ENCODE measurements at regions not wholly inside any gene's neighbourhood (a gene's known extent, or its start where the extent isn't known, plus 50 kb on each side); places are given as distances from the start of the nearest gene placed in this dataset.

DNA sequence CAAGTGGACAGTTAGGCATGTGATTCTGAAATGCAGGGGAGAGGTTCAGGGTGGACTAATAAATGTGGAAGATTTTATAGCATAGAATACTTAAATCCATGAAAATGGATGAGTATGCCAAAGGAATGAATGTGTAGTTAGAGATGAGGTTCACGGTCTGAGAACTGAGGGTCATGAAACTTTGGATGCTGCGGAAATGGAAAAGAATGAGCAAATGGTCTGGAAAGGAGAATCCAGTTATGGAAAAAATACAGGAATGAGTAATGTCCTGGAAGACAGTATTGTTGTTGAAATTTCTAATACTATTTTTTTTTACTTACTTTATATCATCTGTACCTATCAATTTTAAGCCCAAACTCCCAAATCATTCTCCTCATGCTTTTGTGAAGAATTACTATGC lies 2369.4 kb downstream of the MAT2B start:
- Histone ChIP-seq H3K27me3 (ENCODE audit: insufficient read depth, low read length) (no peaks in the 10 kb centered on the region), H3K9me3 (ENCODE audit: low read length) (no peaks in the 10 kb centered on the region), H3K4me1 (ENCODE audit: insufficient read depth, low read length) (peaks cover 9% of the 10 kb centered on the region), H3K4me3 (ENCODE audit: low read length) (no peak overlapping the region), H2AFZ (ENCODE audit: low read depth, low read length) (no peak overlapping the region), H3K36me3 (ENCODE audit: insufficient read depth, low read length) (no peaks in the 10 kb centered on the region)

DNA sequence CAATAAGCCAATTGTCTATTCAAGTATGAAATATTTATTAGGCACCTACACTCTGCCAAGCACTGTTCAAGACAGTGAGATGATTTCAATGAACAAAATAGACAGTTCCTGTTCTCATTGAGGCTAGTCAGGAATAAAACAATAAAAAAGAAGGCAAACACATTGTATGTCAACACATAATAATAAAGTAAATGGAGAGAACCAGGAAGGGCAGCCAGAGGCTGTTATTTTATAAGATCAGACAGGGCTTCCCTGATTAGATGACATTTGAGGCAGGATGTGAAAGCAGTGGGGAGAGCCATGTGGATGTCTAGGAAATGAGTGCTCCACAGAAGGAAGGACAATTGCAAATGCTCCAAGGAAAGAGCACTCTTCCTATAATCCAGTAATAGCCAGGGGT lies 2371.1 kb downstream of the MAT2B start:
- Histone ChIP-seq H3K9me3 (ENCODE audit: low read length) (no peaks in the 10 kb centered on the region), H3K27me3 (ENCODE audit: insufficient read depth, low read length) (no peaks in the 10 kb centered on the region), H3K4me1 (ENCODE audit: insufficient read depth, low read length) (no peaks in the 10 kb centered on the region), H2AFZ (ENCODE audit: low read depth, low read length) (no peak overlapping the region), H3K36me3 (ENCODE audit: insufficient read depth, low read length) (no peaks in the 10 kb centered on the region), H3K4me3 (ENCODE audit: low read length) (no peak overlapping the region)

DNA sequence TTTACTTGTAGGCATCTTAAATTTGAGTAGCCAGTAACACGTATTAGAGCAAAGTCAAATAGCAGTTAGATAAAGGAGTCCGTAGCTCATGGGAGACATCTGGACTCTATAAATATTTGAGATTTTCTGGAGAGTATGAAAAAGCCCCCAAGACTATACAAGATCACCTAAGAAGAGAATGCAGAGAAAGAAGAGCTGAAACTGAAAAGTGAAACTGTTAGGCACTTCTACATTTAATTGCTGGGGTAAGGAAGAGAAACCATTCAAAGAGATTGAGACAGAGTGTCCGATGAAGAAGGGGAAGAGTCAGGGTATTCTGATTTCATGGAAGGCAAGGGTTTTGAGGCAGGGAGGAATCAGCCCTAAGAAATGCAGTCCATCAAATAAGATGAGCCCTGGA lies 2372.1 kb downstream of the MAT2B start:
- no peak overlapping the region for H3K4me3 ChIP-seq (ENCODE audit: low read length)
- H2AFZ ChIP-seq (ENCODE audit: low read depth, low read length), result no peak overlapping the region
- no peaks in the 10 kb centered on the region for H3K4me1 ChIP-seq (ENCODE audit: insufficient read depth, low read length)
- no peaks in the 10 kb centered on the region for H3K36me3 ChIP-seq (ENCODE audit: insufficient read depth, low read length)
- H3K27me3 ChIP-seq (ENCODE audit: insufficient read depth, low read length), result no peaks in the 10 kb centered on the region
- no peaks in the 10 kb centered on the region for H3K9me3 ChIP-seq (ENCODE audit: low read length)

DNA sequence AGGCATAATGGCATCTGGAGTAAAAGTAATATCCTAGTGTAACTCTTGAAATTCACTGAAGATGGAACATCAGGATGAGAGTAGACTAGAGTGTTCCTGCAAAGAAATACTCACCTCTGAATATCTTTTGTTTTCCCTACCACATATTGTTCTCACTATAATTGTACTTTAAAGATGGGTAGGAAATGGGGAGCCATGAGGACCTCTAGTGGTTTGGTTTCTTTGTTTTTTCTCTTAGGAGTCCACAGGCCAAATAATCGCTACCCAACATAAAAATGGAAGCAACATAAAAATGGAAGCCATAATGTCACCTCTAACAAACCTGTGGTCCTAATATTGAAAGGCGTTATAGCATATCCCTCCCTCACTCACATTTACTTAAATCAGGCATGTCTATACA lies 2375.8 kb downstream of the MAT2B start:
- Histone ChIP-seq H3K36me3 (ENCODE audit: insufficient read depth, low read length) (no peaks in the 10 kb centered on the region), H3K27me3 (ENCODE audit: insufficient read depth, low read length) (no peaks in the 10 kb centered on the region), H3K9me3 (ENCODE audit: low read length) (no peaks in the 10 kb centered on the region), H2AFZ (ENCODE audit: low read depth, low read length) (no peak overlapping the region), H3K4me1 (ENCODE audit: insufficient read depth, low read length) (no peaks in the 10 kb centered on the region), H3K4me3 (ENCODE audit: low read length) (no peak overlapping the region)

GRCh38 chr5:165882099-165882498 lies 2376.7 kb downstream of the MAT2B start:
- Histone ChIP-seq H2AFZ (ENCODE audit: low read depth, low read length) (no peak overlapping the region), H3K36me3 (ENCODE audit: insufficient read depth, low read length) (no peaks in the 10 kb centered on the region), H3K9me3 (ENCODE audit: low read length) (no peaks in the 10 kb centered on the region), H3K27me3 (ENCODE audit: insufficient read depth, low read length) (no peaks in the 10 kb centered on the region), H3K4me3 (ENCODE audit: low read length) (no peak overlapping the region), H3K4me1 (ENCODE audit: insufficient read depth, low read length) (no peaks in the 10 kb centered on the region)

GRCh38 chr5:165885623-165886350 lies 2380.4 kb downstream of the MAT2B start:
- Histone ChIP-seq H3K27me3 (ENCODE audit: insufficient read depth, low read length) (no peaks in the 10 kb centered on the region), H3K4me3 (ENCODE audit: low read length) (no peak overlapping the region), H3K9me3 (ENCODE audit: low read length) (no peaks in the 10 kb centered on the region), H2AFZ (ENCODE audit: low read depth, low read length) (no peak overlapping the region), H3K36me3 (ENCODE audit: insufficient read depth, low read length) (no peaks in the 10 kb centered on the region), H3K4me1 (ENCODE audit: insufficient read depth, low read length) (no peaks in the 10 kb centered on the region)

DNA sequence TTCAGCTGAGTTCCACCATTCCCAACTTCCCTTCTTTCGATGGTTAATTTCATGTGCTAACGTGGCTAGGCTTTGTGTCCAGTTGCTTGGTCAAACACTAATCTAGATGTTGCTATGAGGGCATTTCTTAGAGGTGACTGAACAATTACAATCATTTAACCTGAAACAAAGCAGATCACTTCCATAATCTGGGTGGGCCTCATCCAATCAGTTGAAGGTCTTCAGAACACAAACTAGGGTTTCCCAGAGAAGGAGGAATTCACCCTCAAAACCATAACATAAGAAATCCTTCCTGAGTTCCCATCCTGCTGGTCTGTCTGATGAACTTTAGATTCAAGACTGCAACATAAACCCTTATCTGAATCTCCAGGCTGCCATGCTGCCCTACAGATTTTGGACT lies 2381.7 kb downstream of the MAT2B start:
- H3K9me3 ChIP-seq (ENCODE audit: low read length), result no peaks in the 10 kb centered on the region
- H2AFZ ChIP-seq (ENCODE audit: low read depth, low read length), result no peak overlapping the region
- no peaks in the 10 kb centered on the region for H3K27me3 ChIP-seq (ENCODE audit: insufficient read depth, low read length)
- H3K4me3 ChIP-seq (ENCODE audit: low read length), result no peak overlapping the region
- no peaks in the 10 kb centered on the region for H3K4me1 ChIP-seq (ENCODE audit: insufficient read depth, low read length)
- no peaks in the 10 kb centered on the region for H3K36me3 ChIP-seq (ENCODE audit: insufficient read depth, low read length)

- no peak overlapping the region for H2AFZ ChIP-seq (ENCODE audit: low read depth, low read length)
- no peaks in the 10 kb centered on the region for H3K27me3 ChIP-seq (ENCODE audit: insufficient read depth, low read length)
- H3K9me3 ChIP-seq (ENCODE audit: low read length), result no peaks in the 10 kb centered on the region
- H3K4me1 ChIP-seq (ENCODE audit: insufficient read depth, low read length), result no peaks in the 10 kb centered on the region
- H3K36me3 ChIP-seq (ENCODE audit: insufficient read depth, low read length), result no peaks in the 10 kb centered on the region
- no peak overlapping the region for H3K4me3 ChIP-seq (ENCODE audit: low read length)
Observed at GRCh38 chr5:165892383-165892782, 2387.0 kb downstream of the MAT2B start.

GRCh38 chr5:165894916-165895315 lies 2389.5 kb downstream of the MAT2B start:
- H3K36me3 ChIP-seq (ENCODE audit: insufficient read depth, low read length), result no peaks in the 10 kb centered on the region
- no peak overlapping the region for H3K4me3 ChIP-seq (ENCODE audit: low read length)
- H3K9me3 ChIP-seq (ENCODE audit: low read length), result no peaks in the 10 kb centered on the region
- no peak overlapping the region for H2AFZ ChIP-seq (ENCODE audit: low read depth, low read length)
- no peaks in the 10 kb centered on the region for H3K27me3 ChIP-seq (ENCODE audit: insufficient read depth, low read length)
- no peaks in the 10 kb centered on the region for H3K4me1 ChIP-seq (ENCODE audit: insufficient read depth, low read length)

GRCh38 chr5:165903835-165904234 lies 2387.6 kb upstream of the WWC1 start:
- Histone ChIP-seq H3K9me3 (ENCODE audit: low read length) (no peaks in the 10 kb centered on the region), H3K4me1 (ENCODE audit: insufficient read depth, low read length) (no peaks in the 10 kb centered on the region), H3K4me3 (ENCODE audit: low read length) (no peak overlapping the region), H2AFZ (ENCODE audit: low read depth, low read length) (no peak overlapping the region), H3K36me3 (ENCODE audit: insufficient read depth, low read length) (no peaks in the 10 kb centered on the region), H3K27me3 (ENCODE audit: insufficient read depth, low read length) (no peaks in the 10 kb centered on the region)

GRCh38 chr5:165906871-165907270 lies 2384.6 kb upstream of the WWC1 start:
- H3K4me3 ChIP-seq (ENCODE audit: low read length), result no peak overlapping the region
- H3K4me1 ChIP-seq (ENCODE audit: insufficient read depth, low read length), result no peaks in the 10 kb centered on the region
- H3K9me3 ChIP-seq (ENCODE audit: low read length), result no peaks in the 10 kb centered on the region
- no peaks in the 10 kb centered on the region for H3K36me3 ChIP-seq (ENCODE audit: insufficient read depth, low read length)
- H2AFZ ChIP-seq (ENCODE audit: low read depth, low read length), result no peak overlapping the region
- H3K27me3 ChIP-seq (ENCODE audit: insufficient read depth, low read length), result no peaks in the 10 kb centered on the region

- Histone ChIP-seq H3K4me3 (ENCODE audit: low read length) (no peak overlapping the region), H2AFZ (ENCODE audit: low read depth, low read length) (no peak overlapping the region), H3K4me1 (ENCODE audit: insufficient read depth, low read length) (no peaks in the 10 kb centered on the region), H3K9me3 (ENCODE audit: low read length) (no peaks in the 10 kb centered on the region), H3K36me3 (ENCODE audit: insufficient read depth, low read length) (no peaks in the 10 kb centered on the region), H3K27me3 (ENCODE audit: insufficient read depth, low read length) (no peaks in the 10 kb centered on the region)
Observed at GRCh38 chr5:165913059-165913458, 2378.4 kb upstream of the WWC1 start.

GRCh38 chr5:165914456-165914855 lies 2377.0 kb upstream of the WWC1 start:
- Histone ChIP-seq H3K27me3 (ENCODE audit: insufficient read depth, low read length) (no peaks in the 10 kb centered on the region), H3K9me3 (ENCODE audit: low read length) (no peaks in the 10 kb centered on the region), H3K36me3 (ENCODE audit: insufficient read depth, low read length) (no peaks in the 10 kb centered on the region), H3K4me1 (ENCODE audit: insufficient read depth, low read length) (no peaks in the 10 kb centered on the region), H2AFZ (ENCODE audit: low read depth, low read length) (no peak overlapping the region), H3K4me3 (ENCODE audit: low read length) (no peak overlapping the region)

DNA sequence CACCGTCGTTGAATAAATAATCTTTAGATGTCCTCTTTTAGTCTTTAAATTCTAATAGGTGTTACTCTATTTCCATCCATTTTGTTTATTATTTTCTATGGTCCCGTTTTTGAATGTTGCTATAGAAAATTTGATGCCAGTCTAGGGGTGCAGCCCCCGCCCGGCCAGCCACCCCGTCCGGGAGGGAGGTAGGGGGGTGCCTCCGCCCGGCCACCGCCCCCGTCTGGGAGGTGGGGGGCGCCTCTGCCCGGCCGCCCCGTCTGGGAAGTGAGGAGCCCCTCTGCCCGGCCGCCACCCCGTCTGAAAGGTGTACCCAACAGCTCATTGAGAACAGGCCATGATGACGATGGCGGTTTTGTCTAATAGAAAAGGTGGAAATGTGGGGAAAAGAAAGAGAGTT lies 2372.2 kb upstream of the WWC1 start:
- H3K4me1 ChIP-seq (ENCODE audit: insufficient read depth, low read length), result no peaks in the 10 kb centered on the region
- no peak overlapping the region for H3K4me3 ChIP-seq (ENCODE audit: low read length)
- H3K27me3 ChIP-seq (ENCODE audit: insufficient read depth, low read length), result no peaks in the 10 kb centered on the region
- H3K9me3 ChIP-seq (ENCODE audit: low read length), result no peaks in the 10 kb centered on the region
- H3K36me3 ChIP-seq (ENCODE audit: insufficient read depth, low read length), result no peaks in the 10 kb centered on the region
- H2AFZ ChIP-seq (ENCODE audit: low read depth, low read length), result no peak overlapping the region

All from neuron (in vitro differentiated cells).